ENCODE measurements at regions not wholly inside any gene's neighbourhood (a gene's known extent, or its start where the extent isn't known, plus 50 kb on each side); places are given as distances from the start of the nearest gene placed in this dataset.
A peak's percentile ranks its signal among the peaks of the same experiment; 100 is the strongest.
"Not testable (repeated sequence)": the region's sequence is repeated elsewhere in the genome, so short reads cannot be mapped to it uniquely, and the experiment has no call there.

GRCh38 chr1:57536749-57537423 lies 113.0 kb upstream of the DAB1 start:
- DNase-seq, result no peak

- no peak for DNase-seq
Observed at GRCh38 chr1:57532299-57532698, 108.4 kb upstream of the DAB1 start.

- DNase-seq, result not testable (repeated sequence)
Observed at GRCh38 chr1:57530911-57531260, 107.0 kb upstream of the DAB1 start.

GRCh38 chr1:57530206-57530910 lies 106.5 kb upstream of the DAB1 start:
- no peak for DNase-seq

GRCh38 chr1:57522575-57522974 lies 98.7 kb upstream of the DAB1 start:
- no peak for DNase-seq

GRCh38 chr1:57520743-57521515 lies 97.1 kb upstream of the DAB1 start:
- DNase-seq, result no peak

GRCh38 chr1:57518496-57518895 lies 94.6 kb upstream of the DAB1 start:
- DNase-seq, result no peak

GRCh38 chr1:57517587-57518374 lies 93.9 kb upstream of the DAB1 start:
- DNase-seq, result no peak

- DNase-seq, result no peak
Observed at GRCh38 chr1:57512386-57512785, 88.5 kb upstream of the DAB1 start.

GRCh38 chr1:57506941-57507340 lies 83.1 kb upstream of the DAB1 start:
- DNase-seq, result no peak

- no peak for DNase-seq
Observed at GRCh38 chr1:57503337-57503736, 79.5 kb upstream of the DAB1 start.

- DNase-seq, result no peak
Observed at GRCh38 chr1:57500136-57500830, 76.4 kb upstream of the DAB1 start.

- no peak for DNase-seq
Observed at GRCh38 chr1:57494530-57495079, 70.7 kb upstream of the DAB1 start.

- no peak for DNase-seq
Observed at GRCh38 chr1:57492586-57493226, 68.8 kb upstream of the DAB1 start.

GRCh38 chr1:57489358-57490036 lies 65.6 kb upstream of the DAB1 start:
- DNase-seq, result peak; percentile 85

- DNase-seq, result peak; percentile 74
Observed at GRCh38 chr1:57485643-57486042, 61.8 kb upstream of the DAB1 start.

- DNase-seq, result no peak
Observed at GRCh38 chr1:57483954-57484353, 60.1 kb upstream of the DAB1 start.

GRCh38 chr1:57479471-57479870 lies 55.6 kb upstream of the DAB1 start:
- no peak for DNase-seq

- no peak for DNase-seq
Observed at GRCh38 chr1:57475366-57475765, 51.5 kb upstream of the DAB1 start.

- DNase-seq, result peak; percentile 27
Observed at GRCh38 chr1:57474137-57474750, 50.4 kb upstream of the DAB1 start.
